PC-3 (cell line): ENCODE measurements at regions not wholly inside any gene's neighbourhood (a gene's known extent, or its start where the extent isn't known, plus 50 kb on each side); places are given as distances from the start of the nearest gene placed in this dataset.

Experiments used
- ATAC-seq: fragments of 200-7000 bp; cut with Tn5 transposase; 2 replicates; pipeline ENCODE4 v1.9.1; 2020; ENCODE audit warnings: mild to moderate bottlenecking, moderate library complexity
- BruUV-seq: library from RNA; stranded (reverse); fragments of 400-500 nt; replicated peaks from 2 replicates; lab custom pipeline; 2021; lab: Mats Ljungman, UMichigan
- CTCF ChIA-PET: fragments of 300-600 bp; sonication (Branson Sonifier 250); formaldehyde crosslinking; loops from one replicate; lab custom pipeline; 2022; ENCODE audit warnings: antibody characterized with exemption; lab: Charles Lee
- POLR2A ChIA-PET: fragments of 300-600 bp; sonication (Branson Sonifier 250); formaldehyde crosslinking; loops from one replicate; lab custom pipeline; 2022; ENCODE audit warnings: antibody characterized with exemption; ENCODE audit not compliant: unreplicated experiment; lab: Charles Lee
- DNase-seq: peaks from one replicate; pipeline ENCODE4 v3.0.0-alpha.2; 2015
- H2AFZ ChIP-seq: fragments of 300-600 bp; sonication (generic); 2 replicates; pipeline ENCODE4 v1.6.0; 2016; ENCODE audit warnings: antibody characterized with exemption, low read length
- H3F3A ChIP-seq: fragments of 300-600 bp; sonication (generic); one replicate; pipeline ENCODE4 v1.6.0; 2017; ENCODE audit warnings: antibody characterized with exemption, low read length, control low read depth, mild to moderate bottlenecking; ENCODE audit not compliant: unreplicated experiment
- H3K27ac ChIP-seq: fragments of 300-600 bp; sonication (generic); 2 replicates; pipeline ENCODE4 v1.5.1; 2016; ENCODE audit warnings: mild to moderate bottlenecking, low read length
- H3K27me3 ChIP-seq: fragments of 300-600 bp; sonication (generic); 2 replicates; pipeline ENCODE4 v1.6.1; 2016; ENCODE audit warnings: low read length, mixed read lengths
- H3K36me3 ChIP-seq: fragments of 300-600 bp; sonication (generic); 2 replicates; pipeline ENCODE4 v1.6.1; 2016; ENCODE audit warnings: low read depth, mixed run types, low read length, mixed read lengths
- H3K4me1 ChIP-seq: fragments of 300-600 bp; sonication (generic); 2 replicates; pipeline ENCODE4 v1.5.1; 2016; ENCODE audit warnings: low read length; ENCODE audit not compliant: insufficient read depth
- H3K4me2 ChIP-seq: fragments of 300-600 bp; sonication (generic); 2 replicates; pipeline ENCODE4 v1.6.0; 2016; ENCODE audit warnings: low read length
- H3K4me3 ChIP-seq: fragments of 300-600 bp; sonication (generic); 2 replicates; pipeline ENCODE4 v1.5.1; 2016; ENCODE audit warnings: mild to moderate bottlenecking, low read length, mixed read lengths
- H3K79me2 ChIP-seq: fragments of 300-600 bp; sonication (generic); 2 replicates; pipeline ENCODE4 v1.6.1; 2017; ENCODE audit warnings: low read length, mixed read lengths
- H3K9ac ChIP-seq: fragments of 300-600 bp; sonication (generic); 2 replicates; pipeline ENCODE4 v1.6.0; 2016; ENCODE audit warnings: mild to moderate bottlenecking, low read length
- H3K9me2 ChIP-seq: fragments of 300-600 bp; sonication (generic); replicated peaks from 2 replicates; pipeline ENCODE4 v1.6.1; 2016; ENCODE audit warnings: mixed run types, low read length, mixed read lengths
- H3K9me3 ChIP-seq: fragments of 300-600 bp; sonication (generic); 2 replicates; pipeline ENCODE4 v1.6.1; 2016; ENCODE audit warnings: low read length, mixed read lengths
- H4K20me1 ChIP-seq: fragments of 300-600 bp; sonication (generic); 2 replicates; pipeline ENCODE4 v1.6.1; 2016; ENCODE audit warnings: low read length, mixed read lengths
- CTCF ChIP-seq: fragments of 300-600 bp; sonication (generic); conservative IDR thresholded peaks from 2 replicates; pipeline ENCODE4 v1.5.1; 2017; ENCODE audit warnings: antibody characterized with exemption, low read depth, mild to moderate bottlenecking, low read length
- EZH2 ChIP-seq: fragments of 300-600 bp; sonication (generic); IDR thresholded peaks from one replicate; pipeline ENCODE4 v1.6.1; 2017; ENCODE audit warnings: antibody characterized with exemption, mild to moderate bottlenecking, low read length; ENCODE audit not compliant: unreplicated experiment
- EZH2phosphoT487 ChIP-seq: fragments of 300-600 bp; sonication (generic); IDR thresholded peaks from 2 replicates; pipeline ENCODE4 v1.6.1; 2018; ENCODE audit warnings: mild to moderate bottlenecking, antibody characterized with exemption, low read length, borderline replicate concordance
- intact Hi-C: fragments of 100-400 bp; cut with micrococcal nuclease; formaldehyde crosslinking; loops from 2 replicates; pipeline ENCODE4 v1.9.0; 2023

DNA sequence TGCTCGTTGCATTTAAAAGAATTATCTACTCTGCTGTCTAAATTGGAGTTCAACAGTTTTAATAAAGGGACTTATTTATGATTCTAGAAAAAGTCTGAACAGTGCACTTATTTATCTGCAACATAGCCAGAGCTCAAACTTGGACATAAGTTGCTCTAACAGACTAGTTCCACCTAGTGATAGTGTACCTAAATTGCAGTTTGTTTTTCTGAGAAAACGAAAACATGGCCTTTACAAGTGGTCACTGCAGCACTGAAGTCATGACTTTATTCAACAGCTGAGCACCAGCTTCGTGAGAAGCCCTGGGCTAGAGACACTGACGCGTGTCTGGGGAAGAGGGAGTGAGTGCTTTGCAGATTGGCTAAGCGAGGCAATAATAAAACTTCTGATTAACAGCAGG, 77.3 kb upstream of the IGSF1 start:
- no peaks in the 10 kb centered on the region for H3K27me3 ChIP-seq
- no peaks in the 10 kb centered on the region for H3K9me2 ChIP-seq
- no peaks in the 10 kb centered on the region for H3K9me3 ChIP-seq
- no peaks in the 10 kb centered on the region for H3F3A ChIP-seq
- ATAC-seq (no peak), DNase-seq (peak; percentile 14)
- intact Hi-C loops = no loop called here
- H3K4me3 ChIP-seq = no peak overlapping the region
- H2AFZ ChIP-seq = no peak overlapping the region
- H3K79me2 ChIP-seq = no peaks in the 10 kb centered on the region
- ChIA-PET POLR2A (no interaction called here), CTCF (no interaction called here)
- no peaks in the 10 kb centered on the region for H3K4me1 ChIP-seq
- H3K9ac ChIP-seq = no peak overlapping the region
- peak; percentile 34; the same call in 1 of the 2 replicates for TF ChIP-seq CTCF
- no peak for TF ChIP-seq EZH2phosphoT487
- TF ChIP-seq EZH2 = no peak
- no peak overlapping the region for H3K27ac ChIP-seq
- H3K4me2 ChIP-seq = no peak overlapping the region
- BruUV-seq = no TSS peak
- H3K36me3 ChIP-seq = no peaks in the 10 kb centered on the region
- no peaks in the 10 kb centered on the region for H4K20me1 ChIP-seq

DNA sequence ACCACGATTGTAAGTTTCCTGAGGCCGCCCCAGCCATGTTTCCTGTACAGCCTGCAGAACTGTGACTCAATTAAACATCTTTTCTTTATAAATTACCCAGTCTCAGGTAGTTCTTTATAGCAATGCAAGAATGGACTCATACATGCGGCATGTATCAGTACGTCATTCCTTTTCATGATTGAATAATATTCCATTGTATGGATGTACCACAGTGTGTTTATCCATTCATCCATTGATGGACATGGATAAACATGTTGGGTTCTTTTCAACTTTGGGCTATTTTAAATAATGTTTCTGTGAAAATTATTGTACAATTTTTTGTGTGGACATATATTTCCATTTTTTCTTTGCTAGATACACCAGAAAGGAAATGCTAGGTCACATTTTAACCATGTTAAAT, 99.2 kb upstream of the IGSF1 start:
- Histone ChIP-seq H3K36me3 (no peaks in the 10 kb centered on the region), H4K20me1 (no peaks in the 10 kb centered on the region), H3K27me3 (no peaks in the 10 kb centered on the region), H3K9ac (no peak overlapping the region), H3K9me2 (no peaks in the 10 kb centered on the region), H3K4me3 (no peak overlapping the region), H3K9me3 (no peaks in the 10 kb centered on the region), H2AFZ (no peak overlapping the region), H3K27ac (no peak overlapping the region), H3K4me2 (no peak overlapping the region), H3F3A (no peaks in the 10 kb centered on the region), H3K79me2 (no peaks in the 10 kb centered on the region), H3K4me1 (no peaks in the 10 kb centered on the region)
- ATAC-seq = no peak
- ChIA-PET POLR2A (no interaction called here), CTCF (no interaction called here)
- intact Hi-C loops = no loop called here
- DNase-seq = no peak
- TF ChIP-seq EZH2phosphoT487 (no peak), EZH2 (no peak), CTCF (no peak)
- no TSS peak for BruUV-seq

- no peak overlapping the region for H2AFZ ChIP-seq
- H3K36me3 ChIP-seq = no peaks in the 10 kb centered on the region
- H3F3A ChIP-seq = no peaks in the 10 kb centered on the region
- no peak overlapping the region for H3K4me3 ChIP-seq
- H3K9me3 ChIP-seq = no peaks in the 10 kb centered on the region
- intact Hi-C loops = no loop called here
- no peaks in the 10 kb centered on the region for H3K4me1 ChIP-seq
- H3K4me2 ChIP-seq = no peak overlapping the region
- no peaks in the 10 kb centered on the region for H4K20me1 ChIP-seq
- ChIA-PET CTCF (no interaction called here), POLR2A (no interaction called here)
- DNase-seq (no peak), ATAC-seq (no peak)
- no peak overlapping the region for H3K9ac ChIP-seq
- H3K9me2 ChIP-seq = no peaks in the 10 kb centered on the region
- TF ChIP-seq EZH2 (no peak), EZH2phosphoT487 (no peak), CTCF (no peak)
- BruUV-seq = no TSS peak
- no peaks in the 10 kb centered on the region for H3K27me3 ChIP-seq
- no peaks in the 10 kb centered on the region for H3K79me2 ChIP-seq
- no peak overlapping the region for H3K27ac ChIP-seq
Observed at GRCh38 chrX:131392666-131393065, 103.6 kb upstream of the IGSF1 start.
